Activated CD4-positive, alpha-beta memory T cell treated with anti-CD3 and anti-CD28 coated beads for 36 hours (primary cell): ENCODE measurements at regions not wholly inside any gene's neighbourhood (a gene's known extent, or its start where the extent isn't known, plus 50 kb on each side); places are given as distances from the start of the nearest gene placed in this dataset.

Experiments
- CTCF ChIA-PET: fragments of 350-600 bp; sonication (Branson Sonifier 250); formaldehyde crosslinking; loops from one replicate; lab custom pipeline; 2021; ENCODE audit warnings: antibody characterized with exemption, inconsistent platforms; lab: Charles Lee
- POLR2A ChIA-PET: fragments of 350-600 bp; sonication (Branson Sonifier 250); formaldehyde crosslinking; loops from one replicate; lab custom pipeline; 2021; ENCODE audit warnings: antibody characterized with exemption; lab: Charles Lee
- DNase-seq: peaks from one replicate; pipeline ENCODE4 v3.0.0-alpha.2; 2020
- H3K27ac Mint-ChIP-seq: one replicate; pipeline ENCODE4 v1.8.0; 2021; ENCODE audit warnings: mixed read lengths
- H3K27me3 Mint-ChIP-seq: one replicate; pipeline ENCODE4 v1.8.0; 2021; ENCODE audit warnings: mixed read lengths
- H3K36me3 Mint-ChIP-seq: one replicate; pipeline ENCODE4 v1.8.0; 2021; ENCODE audit warnings: mixed read lengths
- H3K4me1 Mint-ChIP-seq: one replicate; pipeline ENCODE4 v1.8.0; 2021; ENCODE audit warnings: low read depth, mixed read lengths
- H3K4me3 Mint-ChIP-seq: one replicate; pipeline ENCODE4 v1.8.0; 2021; ENCODE audit warnings: mild to moderate bottlenecking, mixed read lengths
- H3K9me3 Mint-ChIP-seq: one replicate; pipeline ENCODE4 v1.8.0; 2021; ENCODE audit warnings: mixed read lengths
- intact Hi-C: fragments of 100-400 bp; cut with micrococcal nuclease; formaldehyde crosslinking; loops from one replicate; pipeline ENCODE4 v1.15.1; 2023

- no peaks in the 10 kb centered on the region for H3K36me3 Mint-ChIP-seq
- ChIA-PET CTCF (no interaction called here), POLR2A (interaction anchor here (1.5 kb wide), 1 partner anchor 67 kb away, joined by 3 read pairs; no protein-coding TSS in a partner anchor)
- no peak overlapping the region for H3K27ac Mint-ChIP-seq
- H3K4me1 Mint-ChIP-seq, result peaks cover 19% of the 10 kb centered on the region
- no peak overlapping the region for H3K4me3 Mint-ChIP-seq
- DNase-seq, result peak; percentile 62
- H3K9me3 Mint-ChIP-seq, result no peaks in the 10 kb centered on the region
- intact Hi-C loops, result no loop called here
- H3K27me3 Mint-ChIP-seq, result no peaks in the 10 kb centered on the region
Observed at GRCh38 chr13:51518827-51519226, 65.4 kb upstream of the WDFY2 start.

GRCh38 chr13:51519771-51520216 is 64.5 kb upstream of the WDFY2 start:
- no peak for DNase-seq
- intact Hi-C loops, result no loop called here
- Mint-ChIP-seq H3K4me1 (peaks cover 19% of the 10 kb centered on the region), H3K36me3 (no peaks in the 10 kb centered on the region), H3K27me3 (no peaks in the 10 kb centered on the region), H3K9me3 (no peaks in the 10 kb centered on the region), H3K27ac (no peak overlapping the region), H3K4me3 (no peak overlapping the region)
- CTCF ChIA-PET, result no interaction called here
- POLR2A ChIA-PET, result no interaction called here

- Mint-ChIP-seq H3K27ac (no peak overlapping the region), H3K27me3 (no peaks in the 10 kb centered on the region), H3K36me3 (no peaks in the 10 kb centered on the region), H3K4me1 (peaks cover 19% of the 10 kb centered on the region), H3K4me3 (no peak overlapping the region), H3K9me3 (no peaks in the 10 kb centered on the region)
- intact Hi-C loops, result no loop called here
- ChIA-PET POLR2A (no interaction called here), CTCF (no interaction called here)
- DNase-seq, result no peak
Observed at GRCh38 chr13:51520524-51520923, 63.7 kb upstream of the WDFY2 start.

GRCh38 chr13:51523082-51523518 is 61.2 kb upstream of the WDFY2 start:
- Mint-ChIP-seq H3K4me1 (peaks cover 16% of the 10 kb centered on the region), H3K4me3 (no peak overlapping the region), H3K9me3 (no peaks in the 10 kb centered on the region), H3K27ac (no peak overlapping the region), H3K27me3 (no peaks in the 10 kb centered on the region), H3K36me3 (no peaks in the 10 kb centered on the region)
- intact Hi-C loops, result loop anchor here (1.0 kb wide), 1 partner anchor 21 kb away; no protein-coding TSS in a partner anchor
- ChIA-PET CTCF (no interaction called here), POLR2A (no interaction called here)
- DNase-seq, result peak; percentile 50

- intact Hi-C loops, result no loop called here
- H3K27ac Mint-ChIP-seq, result no peak overlapping the region
- H3K4me1 Mint-ChIP-seq, result peaks cover 6% of the 10 kb centered on the region
- H3K4me3 Mint-ChIP-seq, result no peak overlapping the region
- POLR2A ChIA-PET, result no interaction called here
- H3K36me3 Mint-ChIP-seq, result no peaks in the 10 kb centered on the region
- no peak for DNase-seq
- CTCF ChIA-PET, result no interaction called here
- peaks cover 1% of the 10 kb centered on the region for H3K27me3 Mint-ChIP-seq
- no peaks in the 10 kb centered on the region for H3K9me3 Mint-ChIP-seq
Observed at GRCh38 chr13:51524312-51524711, 60.0 kb upstream of the WDFY2 start.

- Mint-ChIP-seq H3K4me3 (no peak overlapping the region), H3K27me3 (peaks cover 1% of the 10 kb centered on the region), H3K36me3 (no peaks in the 10 kb centered on the region), H3K9me3 (no peaks in the 10 kb centered on the region), H3K4me1 (peaks cover 6% of the 10 kb centered on the region), H3K27ac (no peak overlapping the region)
- ChIA-PET CTCF (no interaction called here), POLR2A (no interaction called here)
- no peak for DNase-seq
- intact Hi-C loops, result no loop called here
Observed at GRCh38 chr13:51524829-51525566, 59.3 kb upstream of the WDFY2 start.

GRCh38 chr13:51525567-51526167 is 58.6 kb upstream of the WDFY2 start:
- ChIA-PET CTCF (no interaction called here), POLR2A (no interaction called here)
- peaks cover 2% of the 10 kb centered on the region for H3K36me3 Mint-ChIP-seq
- intact Hi-C loops, result no loop called here
- no peak overlapping the region for H3K4me3 Mint-ChIP-seq
- peaks cover 3% of the 10 kb centered on the region for H3K9me3 Mint-ChIP-seq
- H3K27me3 Mint-ChIP-seq, result peaks cover 1% of the 10 kb centered on the region
- peaks cover 6% of the 10 kb centered on the region for H3K4me1 Mint-ChIP-seq
- DNase-seq, result no peak
- H3K27ac Mint-ChIP-seq, result no peak overlapping the region

- peaks cover 6% of the 10 kb centered on the region for H3K4me1 Mint-ChIP-seq
- H3K9me3 Mint-ChIP-seq, result peaks cover 7% of the 10 kb centered on the region
- intact Hi-C loops, result no loop called here
- H3K27me3 Mint-ChIP-seq, result peaks cover 1% of the 10 kb centered on the region
- CTCF ChIA-PET, result no interaction called here
- no peak overlapping the region for H3K27ac Mint-ChIP-seq
- POLR2A ChIA-PET, result no interaction called here
- DNase-seq, result no peak
- H3K4me3 Mint-ChIP-seq, result no peak overlapping the region
- H3K36me3 Mint-ChIP-seq, result peaks cover 2% of the 10 kb centered on the region
Observed at GRCh38 chr13:51526202-51526601, 58.1 kb upstream of the WDFY2 start.

GRCh38 chr13:51532736-51533197 is 51.5 kb upstream of the WDFY2 start:
- Mint-ChIP-seq H3K4me1 (peaks cover 29% of the 10 kb centered on the region), H3K27me3 (peaks cover 1% of the 10 kb centered on the region), H3K9me3 (peaks cover 7% of the 10 kb centered on the region), H3K27ac (no peak overlapping the region), H3K36me3 (peaks cover 2% of the 10 kb centered on the region), H3K4me3 (no peak overlapping the region)
- intact Hi-C loops, result loop anchor here (5.0 kb wide), 1 partner anchor 80 kb away; the partner anchor contains the start of gene INTS6
- ChIA-PET CTCF (no interaction called here), POLR2A (no interaction called here)
- DNase-seq, result no peak

- H3K4me1 Mint-ChIP-seq, result peaks cover 33% of the 10 kb centered on the region
- H3K4me3 Mint-ChIP-seq, result no peak overlapping the region
- DNase-seq, result peak; percentile 52
- POLR2A ChIA-PET, result no interaction called here
- no peaks in the 10 kb centered on the region for H3K27me3 Mint-ChIP-seq
- peaks cover 2% of the 10 kb centered on the region for H3K36me3 Mint-ChIP-seq
- peaks cover 7% of the 10 kb centered on the region for H3K9me3 Mint-ChIP-seq
- intact Hi-C loops, result loop anchor here (5.0 kb wide), 1 partner anchor 82 kb away; the partner anchor contains the start of gene INTS6
- H3K27ac Mint-ChIP-seq, result no peak overlapping the region
- CTCF ChIA-PET, result no interaction called here
Observed at GRCh38 chr13:51534041-51534817, 50.0 kb upstream of the WDFY2 start.
